ENCODE measurements at regions not wholly inside any gene's neighbourhood (a gene's known extent, or its start where the extent isn't known, plus 50 kb on each side); places are given as distances from the start of the nearest gene placed in this dataset.

DNA sequence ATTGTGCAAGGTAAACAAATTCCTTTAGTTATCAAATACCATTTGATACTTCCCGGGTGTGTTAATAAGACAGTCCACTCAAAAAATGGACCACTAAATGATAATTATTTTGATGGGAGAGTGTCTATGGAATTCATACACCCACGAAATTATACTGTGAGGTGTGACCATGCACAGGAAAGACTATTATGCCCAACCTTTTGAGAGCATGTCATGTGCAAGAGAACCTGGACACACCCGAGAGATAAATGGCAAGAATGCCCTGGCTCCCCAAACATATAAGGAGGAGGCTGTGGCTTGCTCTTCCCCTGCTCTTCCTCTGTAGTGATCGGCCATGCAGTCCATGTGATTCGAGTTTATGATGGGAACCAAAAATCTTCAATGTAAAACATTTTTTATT is 119.5 kb upstream of the BCL2L14 start:
- Mint-ChIP-seq H3K27ac (no peak overlapping the region), H3K4me3 (no peak overlapping the region)

GRCh38 chr12:11953523-11953922 is 117.2 kb upstream of the BCL2L14 start:
- Histone ChIP-seq H3K27ac (ENCODE audit: low read depth, low read length) (no peak overlapping the region), H3K9ac (ENCODE audit: extremely low read depth, low read length, poor library complexity, severe bottlenecking) (no peak overlapping the region), H3K4me1 (ENCODE audit: control insufficient read depth, insufficient read depth, low read length) (peaks cover 8% of the 10 kb centered on the region), H3K4me3 (ENCODE audit: low read length) (no peak overlapping the region), H3K36me3 (ENCODE audit: control insufficient read depth, insufficient read depth, low read length) (no peaks in the 10 kb centered on the region), H3K27me3 (ENCODE audit: control insufficient read depth, insufficient read depth, low read length, poor library complexity, severe bottlenecking) (no peaks in the 10 kb centered on the region), H3K9me3 (ENCODE audit: control insufficient read depth, low read length) (no peaks in the 10 kb centered on the region)
- no peak for TF ChIP-seq CTCF (conservative IDR thresholded peaks at IDR 0.05)
- Mint-ChIP-seq H3K27me3 (ENCODE audit: insufficient read depth) (no peaks in the 10 kb centered on the region), H3K4me1 (peaks cover 51% of the 10 kb centered on the region), H3K9me3 (no peaks in the 10 kb centered on the region), H3K4me3 (no peak overlapping the region), H3K36me3 (ENCODE audit: low read depth) (no peaks in the 10 kb centered on the region), H3K27ac (no peak overlapping the region)
- DNase-seq: no peak
- WGBS, 2 experiments (ENCODE audit: insufficient coverage in 1 of 2, insufficient read length in 1 of 2): 85 to 88% methylated on average over 7 of the region's 7 CpGs

More for the DNA sequence above, 119.5 kb upstream of the BCL2L14 start:
- H3K4me1 Mint-ChIP-seq: peaks cover 41% of the 10 kb centered on the region
- Histone ChIP-seq H3K9ac (ENCODE audit: extremely low read depth, low read length, poor library complexity, severe bottlenecking) (no peak overlapping the region), H3K27me3 (ENCODE audit: control insufficient read depth, insufficient read depth, low read length, poor library complexity, severe bottlenecking) (no peaks in the 10 kb centered on the region), H3K4me3 (ENCODE audit: low read length) (no peak overlapping the region), H3K36me3 (ENCODE audit: control insufficient read depth, insufficient read depth, low read length) (peaks cover 11% of the 10 kb centered on the region), H3K27ac (ENCODE audit: low read depth, low read length) (no peak overlapping the region), H3K4me1 (ENCODE audit: control insufficient read depth, insufficient read depth, low read length) (peaks cover 3% of the 10 kb centered on the region), H3K9me3 (ENCODE audit: control insufficient read depth, low read length) (no peaks in the 10 kb centered on the region)
- 88 to 93% methylated on average over 4 to 5 of the region's 5 CpGs for WGBS, 2 experiments (ENCODE audit: insufficient coverage in 1 of 2, insufficient read length in 1 of 2)
- no peak for TF ChIP-seq CTCF (conservative IDR thresholded peaks at IDR 0.05)
- H3K36me3 Mint-ChIP-seq (ENCODE audit: low read depth): peaks cover 11% of the 10 kb centered on the region
- H3K9me3 Mint-ChIP-seq: peaks cover 6% of the 10 kb centered on the region
- H3K27me3 Mint-ChIP-seq (ENCODE audit: insufficient read depth): no peaks in the 10 kb centered on the region
- DNase-seq: no peak

DNA sequence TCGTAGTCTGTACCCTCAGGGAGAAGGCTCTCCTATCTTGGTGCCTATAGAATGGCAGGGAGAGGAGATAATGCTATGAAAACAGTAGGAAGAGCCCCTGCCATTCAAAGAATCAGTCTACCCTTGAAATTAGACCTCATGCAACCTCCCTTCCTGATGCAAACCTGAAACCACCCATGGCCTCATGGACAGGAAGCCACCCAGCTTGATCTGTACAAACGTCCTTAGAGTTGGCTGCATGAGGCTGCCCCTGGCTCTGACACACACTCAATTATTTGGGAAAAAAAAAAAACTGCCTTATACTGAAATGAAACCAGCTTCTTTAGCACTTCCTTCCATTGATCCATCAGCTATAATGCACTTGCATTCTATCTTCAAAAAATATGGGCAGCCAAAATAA is 116.6 kb upstream of the BCL2L14 start:
- TF ChIP-seq CTCF (conservative IDR thresholded peaks at IDR 0.05): no peak
- Histone ChIP-seq H3K4me3 (ENCODE audit: low read length) (no peak overlapping the region), H3K9ac (ENCODE audit: extremely low read depth, low read length, poor library complexity, severe bottlenecking) (no peak overlapping the region), H3K4me1 (ENCODE audit: control insufficient read depth, insufficient read depth, low read length) (peaks cover 11% of the 10 kb centered on the region), H3K9me3 (ENCODE audit: control insufficient read depth, low read length) (no peaks in the 10 kb centered on the region), H3K27ac (ENCODE audit: low read depth, low read length) (no peak overlapping the region), H3K27me3 (ENCODE audit: control insufficient read depth, insufficient read depth, low read length, poor library complexity, severe bottlenecking) (no peaks in the 10 kb centered on the region), H3K36me3 (ENCODE audit: control insufficient read depth, insufficient read depth, low read length) (no peaks in the 10 kb centered on the region)
- Mint-ChIP-seq H3K4me1 (peaks cover 55% of the 10 kb centered on the region), H3K27me3 (ENCODE audit: insufficient read depth) (no peaks in the 10 kb centered on the region), H3K9me3 (no peaks in the 10 kb centered on the region), H3K4me3 (no peak overlapping the region), H3K36me3 (ENCODE audit: low read depth) (no peaks in the 10 kb centered on the region), H3K27ac (no peak overlapping the region)
- DNase-seq: no peak
- 75 to 80% methylated on average over 2 of the region's 2 CpGs for WGBS, 2 experiments (ENCODE audit: insufficient coverage in 1 of 2, insufficient read length in 1 of 2)

Data from endodermal cell (in vitro differentiated cells).